Endothelial cell of umbilical vein (primary cell): ENCODE measurements at regions not wholly inside any gene's neighbourhood (a gene's known extent, or its start where the extent isn't known, plus 50 kb on each side); places are given as distances from the start of the nearest gene placed in this dataset.

ENCODE experiments used
- BruUV-seq: library from RNA; stranded (reverse); fragments of 400-500 nt; replicated peaks from 2 replicates; lab custom pipeline; 2021; lab: Mats Ljungman, UMichigan
- CTCF ChIA-PET: fragments of 300-600, 350-600 bp; sonication (Branson Sonifier 250); formaldehyde crosslinking; loops from one replicate; lab custom pipeline; 2021; ENCODE audit warnings: antibody characterized with exemption, inconsistent platforms; lab: Charles Lee
- POLR2A ChIA-PET: fragments of 300-600, 350-600 bp; sonication (Branson Sonifier 250); formaldehyde crosslinking; loops from one replicate; lab custom pipeline; 2021; ENCODE audit warnings: antibody characterized with exemption, inconsistent platforms; lab: Charles Lee
- DNase-seq: peaks from one replicate; pipeline ENCODE4 v3.0.0-alpha.2; 2011; ENCODE audit warnings: low read depth, low spot score
- FAIRE-seq: peaks from 2 replicates; lab custom pipeline; 2011; peaks lifted over from hg19 to GRCh38; lab: Jason Lieb, UNC
- H2AFZ ChIP-seq: 2 replicates; pipeline ENCODE4 v1.6.0; 2012; ENCODE audit warnings: low read depth, low read length, control low read depth, inconsistent platforms
- H3K27ac ChIP-seq: 2 replicates; pipeline ENCODE4 v1.5.1; 2011; ENCODE audit warnings: low read depth, mild to moderate bottlenecking, control low read depth, low read length, moderate library complexity; ENCODE audit not compliant: insufficient read depth
- H3K27me3 ChIP-seq, 2 experiments: 2 replicates each; pipeline versions ENCODE4 v1.6.0 to v1.6.1; 2011; ENCODE audit warnings: low read length in 2 of 2, mixed read lengths in 1 of 2; ENCODE audit not compliant: control insufficient read depth in 2 of 2, insufficient read depth in 2 of 2
- H3K36me3 ChIP-seq, 2 experiments: 2 replicates in 1 of 2; 3 replicates in 1 of 2; pipeline ENCODE4 v1.5.1; 2011; ENCODE audit warnings: low read length in 2 of 2, mild to moderate bottlenecking in 1 of 2, moderate library complexity in 1 of 2; ENCODE audit not compliant: control insufficient read depth in 2 of 2, insufficient read depth in 2 of 2; ENCODE audit errors: extremely low read depth in 1 of 2
- H3K4me1 ChIP-seq: 3 replicates; pipeline ENCODE4 v1.5.1; 2011; ENCODE audit warnings: mild to moderate bottlenecking, low read length; ENCODE audit not compliant: control insufficient read depth, insufficient read depth; ENCODE audit errors: extremely low read depth
- H3K4me2 ChIP-seq: 2 replicates; pipeline ENCODE4 v1.6.1; 2011; ENCODE audit warnings: low read length, control low read depth, mixed read lengths; ENCODE audit not compliant: insufficient read depth
- H3K4me3 ChIP-seq, 3 experiments: fragments of 200-600 bp in 1 of 3; sonication (generic), shearing (Covaris generic) in 1 of 3; replicated peaks in 1 of 3; 2 replicates each; pipeline ENCODE4 v1.5.1; 2011 to 2016; ENCODE audit warnings: control low read depth in 3 of 3, low read length in 3 of 3, mild to moderate bottlenecking in 2 of 3, inconsistent platforms in 1 of 3, low read depth in 1 of 3, moderate library complexity in 1 of 3; ENCODE audit not compliant: insufficient read depth in 1 of 3
- H3K79me2 ChIP-seq: 2 replicates; pipeline ENCODE4 v1.6.0; 2012; ENCODE audit warnings: low read length, inconsistent platforms; ENCODE audit not compliant: control insufficient read depth, insufficient read depth
- H3K9ac ChIP-seq: replicated peaks from 2 replicates; pipeline ENCODE3; 2011; ENCODE audit warnings: low read length, control low read depth; ENCODE audit not compliant: insufficient read depth; ENCODE audit errors: extremely low read depth
- H3K9me1 ChIP-seq: replicated peaks from 3 replicates; pipeline ENCODE4 v1.6.0; 2011; ENCODE audit warnings: mild to moderate bottlenecking, low read length; ENCODE audit not compliant: control insufficient read depth, insufficient read depth; ENCODE audit errors: extremely low read depth
- H3K9me3 ChIP-seq: replicated peaks from 2 replicates; pipeline ENCODE4 v1.5.1; 2012; ENCODE audit warnings: low read length, inconsistent platforms; ENCODE audit not compliant: control insufficient read depth, insufficient read depth
- H4K20me1 ChIP-seq: replicated peaks from 2 replicates; pipeline ENCODE3; 2011; ENCODE audit warnings: mild to moderate bottlenecking, low read length; ENCODE audit not compliant: control insufficient read depth, insufficient read depth; ENCODE audit errors: extremely low read depth
- EZH2 ChIP-seq: IDR thresholded peaks from 2 replicates; pipeline ENCODE4 v1.6.1; 2012; ENCODE audit warnings: borderline replicate concordance, low read depth, mild to moderate bottlenecking, moderate library complexity, low read length, inconsistent platforms; ENCODE audit not compliant: severe bottlenecking
- FOS ChIP-seq: IDR thresholded peaks from 2 replicates; pipeline ENCODE4 v1.6.1; 2011; ENCODE audit warnings: mild to moderate bottlenecking, low read length, moderate library complexity, borderline replicate concordance; ENCODE audit not compliant: insufficient read depth
- JUN ChIP-seq: IDR thresholded peaks from 2 replicates; pipeline ENCODE4 v1.6.1; 2011; ENCODE audit warnings: borderline replicate concordance, low read depth; ENCODE audit not compliant: insufficient read length, insufficient read depth
- MYC ChIP-seq: IDR thresholded peaks from one replicate; pipeline ENCODE4 v1.6.1; 2011; ENCODE audit warnings: mild to moderate bottlenecking, low read depth, low read length
- POLR2A ChIP-seq: IDR thresholded peaks from 2 replicates; pipeline ENCODE4 v1.6.1; 2012; ENCODE audit warnings: low read depth, mild to moderate bottlenecking, control low read depth, low read length
- dilution Hi-C: fragments of 300-500 bp; cut with MboI; formaldehyde crosslinking; loops from one replicate; pipeline ENCODE4 v1.15.0; 2019; ENCODE audit warnings: low sequenced_read_pairs; ENCODE audit not compliant: extremely low pct_ligation_motif_present
- intact Hi-C: fragments of 100-400 bp; cut with micrococcal nuclease; formaldehyde crosslinking; loops from one replicate; pipeline ENCODE4 v1.10.0; 2022
- TF ChIP-seq, protein P1 (sequence below), 2 donors: IDR thresholded peaks; 1 replicate in 1 of 2; 2 replicates in 1 of 2; pipeline ENCODE4 v1.5.1; 2011; ENCODE audit warnings: low read length in 2 of 2, mild to moderate bottlenecking in 2 of 2, moderate library complexity in 2 of 2, control low read depth in 1 of 2, inconsistent platforms in 1 of 2, low read depth in 1 of 2; ENCODE audit not compliant: insufficient read depth in 1 of 2; ENCODE audit errors: extremely low read depth in 1 of 2
- TF ChIP-seq, protein P2 (sequence below): IDR thresholded peaks from 2 replicates; pipeline ENCODE4 v1.6.1; 2011; ENCODE audit not compliant: insufficient read depth, insufficient read length

DNA sequence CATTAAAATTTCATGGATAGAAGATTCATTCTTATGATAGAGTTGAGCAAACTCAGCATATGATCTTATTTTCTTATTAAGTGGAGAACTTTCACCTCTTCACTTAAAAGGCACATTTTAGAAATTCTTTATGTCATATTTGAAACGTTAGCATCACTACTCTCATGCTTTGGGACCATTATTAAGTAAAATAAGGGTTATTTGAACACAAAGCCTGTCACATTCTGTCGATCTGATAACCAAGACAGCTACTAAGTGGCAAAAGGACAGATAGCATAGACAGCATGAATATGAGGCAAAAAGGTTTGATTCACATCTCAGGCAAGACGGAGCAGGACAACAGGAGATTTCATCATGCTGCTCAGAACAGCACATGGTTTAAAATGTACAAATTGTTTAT, 247.6 kb upstream of the ANO3 start:
- CTCF ChIA-PET: no interaction called here
- no TSS peak for BruUV-seq

More for the DNA sequence above, 247.6 kb upstream of the ANO3 start:
- Histone ChIP-seq H4K20me1 (no peaks in the 10 kb centered on the region), H3K4me3 (no peak overlapping the region), H3K27ac (no peak overlapping the region), H3K27me3 (no peaks in the 10 kb centered on the region), H2AFZ (no peak overlapping the region), H3K4me2 (no peak overlapping the region), H3K9me3 (no peaks in the 10 kb centered on the region), H3K9ac (no peak overlapping the region), H3K79me2 (no peaks in the 10 kb centered on the region), H3K9me1 (no peaks in the 10 kb centered on the region), H3K4me1 (no peaks in the 10 kb centered on the region), H3K36me3 (no peaks in the 10 kb centered on the region)
- no peak for DNase-seq
- TF ChIP-seq JUN (no peak), MYC (no peak), POLR2A (no peak), FOS (no peak), EZH2 (no peak)
- TF ChIP-seq, protein P1, sequence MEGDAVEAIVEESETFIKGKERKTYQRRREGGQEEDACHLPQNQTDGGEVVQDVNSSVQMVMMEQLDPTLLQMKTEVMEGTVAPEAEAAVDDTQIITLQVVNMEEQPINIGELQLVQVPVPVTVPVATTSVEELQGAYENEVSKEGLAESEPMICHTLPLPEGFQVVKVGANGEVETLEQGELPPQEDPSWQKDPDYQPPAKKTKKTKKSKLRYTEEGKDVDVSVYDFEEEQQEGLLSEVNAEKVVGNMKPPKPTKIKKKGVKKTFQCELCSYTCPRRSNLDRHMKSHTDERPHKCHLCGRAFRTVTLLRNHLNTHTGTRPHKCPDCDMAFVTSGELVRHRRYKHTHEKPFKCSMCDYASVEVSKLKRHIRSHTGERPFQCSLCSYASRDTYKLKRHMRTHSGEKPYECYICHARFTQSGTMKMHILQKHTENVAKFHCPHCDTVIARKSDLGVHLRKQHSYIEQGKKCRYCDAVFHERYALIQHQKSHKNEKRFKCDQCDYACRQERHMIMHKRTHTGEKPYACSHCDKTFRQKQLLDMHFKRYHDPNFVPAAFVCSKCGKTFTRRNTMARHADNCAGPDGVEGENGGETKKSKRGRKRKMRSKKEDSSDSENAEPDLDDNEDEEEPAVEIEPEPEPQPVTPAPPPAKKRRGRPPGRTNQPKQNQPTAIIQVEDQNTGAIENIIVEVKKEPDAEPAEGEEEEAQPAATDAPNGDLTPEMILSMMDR (IDR thresholded peaks at IDR 0.05; ENCODE audit: extremely low read depth in 1 of 2, insufficient read depth in 1 of 2, low read depth in 1 of 2, low read length in 2 of 2): no peak
- TF ChIP-seq, protein P2, sequence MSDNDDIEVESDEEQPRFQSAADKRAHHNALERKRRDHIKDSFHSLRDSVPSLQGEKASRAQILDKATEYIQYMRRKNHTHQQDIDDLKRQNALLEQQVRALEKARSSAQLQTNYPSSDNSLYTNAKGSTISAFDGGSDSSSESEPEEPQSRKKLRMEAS: no peak
- dilution Hi-C loops (no loop called here), intact Hi-C loops (no loop called here)
- POLR2A ChIA-PET: no interaction called here
- FAIRE-seq: no peak
